C4-2B (cell line): ENCODE measurements at regions not wholly inside any gene's neighbourhood (a gene's known extent, or its start where the extent isn't known, plus 50 kb on each side); places are given as distances from the start of the nearest gene placed in this dataset.

Experiments
- CTCF ChIP-seq: fragments of 450-650 bp; conservative IDR thresholded peaks from 2 replicates; pipeline ENCODE4 v1.5.1; 2017; ENCODE audit warnings: mild to moderate bottlenecking
- ZFX ChIP-seq: fragments of 450-650 bp; IDR thresholded peaks from 2 replicates; pipeline ENCODE4 v1.6.1; 2017

GRCh38 chr4:136908122-136908521 lies 624.2 kb downstream of the PCDH18 start:
- TF ChIP-seq CTCF (no peak), ZFX (no peak)
